Activated T-cell treated with anti-CD3 and anti-CD28 coated beads for 48 hours (primary cell): ENCODE measurements at regions not wholly inside any gene's neighbourhood (a gene's known extent, or its start where the extent isn't known, plus 50 kb on each side); places are given as distances from the start of the nearest gene placed in this dataset.

ENCODE experiments used
- DNase-seq: peaks from one replicate; pipeline ENCODE4 v3.0.0-alpha.2; 2020; ENCODE audit warnings: low read depth

GRCh38 chr4:128483816-128484215, 196.2 kb upstream of the PGRMC2 start:
- DNase-seq: no peak

- DNase-seq: no peak
Measured at GRCh38 chr4:128483041-128483440, 195.4 kb upstream of the PGRMC2 start.

DNA sequence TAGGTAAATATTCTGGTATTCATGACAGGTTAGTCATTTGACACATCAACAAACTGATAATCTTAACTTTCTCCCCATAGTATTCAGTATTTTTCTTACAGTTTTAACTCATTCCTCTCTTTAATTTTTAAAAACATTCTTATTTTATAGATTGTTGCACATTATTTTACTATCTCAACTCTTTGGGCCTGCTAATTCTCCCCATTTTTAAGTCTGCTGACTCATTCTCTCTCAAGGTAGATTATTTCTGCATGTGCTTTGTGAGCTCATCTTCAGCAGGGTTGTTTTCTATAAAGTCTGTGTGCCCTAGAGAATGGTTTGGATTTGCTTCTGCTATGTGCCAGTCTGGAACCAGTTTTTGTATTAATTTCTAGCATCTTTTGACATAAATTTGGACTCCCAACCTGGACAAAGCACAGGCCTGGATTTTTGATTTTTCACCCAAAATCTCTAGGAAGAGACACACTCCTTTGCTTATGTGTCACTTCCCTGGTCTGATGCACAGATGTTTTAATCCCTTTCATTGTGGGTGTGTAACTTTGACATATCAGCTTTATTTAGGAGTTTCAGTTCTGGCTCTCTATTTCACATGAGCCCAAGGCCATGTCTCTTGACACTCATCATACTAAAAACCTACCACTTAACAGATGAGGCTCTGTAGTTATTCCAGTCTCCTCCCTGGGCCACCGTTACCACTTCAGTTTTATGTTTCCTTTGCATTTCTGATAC, 194.3 kb upstream of the PGRMC2 start:
- no peak for DNase-seq

GRCh38 chr4:128480945-128481344, 193.3 kb upstream of the PGRMC2 start:
- no peak for DNase-seq

- DNase-seq: no peak
Measured at GRCh38 chr4:128477540-128477939, 189.9 kb upstream of the PGRMC2 start.

- DNase-seq: no peak
Measured at GRCh38 chr4:128475597-128475996, 188.0 kb upstream of the PGRMC2 start.

- no peak for DNase-seq
Measured at GRCh38 chr4:128471576-128471975, 184.0 kb upstream of the PGRMC2 start.

DNA sequence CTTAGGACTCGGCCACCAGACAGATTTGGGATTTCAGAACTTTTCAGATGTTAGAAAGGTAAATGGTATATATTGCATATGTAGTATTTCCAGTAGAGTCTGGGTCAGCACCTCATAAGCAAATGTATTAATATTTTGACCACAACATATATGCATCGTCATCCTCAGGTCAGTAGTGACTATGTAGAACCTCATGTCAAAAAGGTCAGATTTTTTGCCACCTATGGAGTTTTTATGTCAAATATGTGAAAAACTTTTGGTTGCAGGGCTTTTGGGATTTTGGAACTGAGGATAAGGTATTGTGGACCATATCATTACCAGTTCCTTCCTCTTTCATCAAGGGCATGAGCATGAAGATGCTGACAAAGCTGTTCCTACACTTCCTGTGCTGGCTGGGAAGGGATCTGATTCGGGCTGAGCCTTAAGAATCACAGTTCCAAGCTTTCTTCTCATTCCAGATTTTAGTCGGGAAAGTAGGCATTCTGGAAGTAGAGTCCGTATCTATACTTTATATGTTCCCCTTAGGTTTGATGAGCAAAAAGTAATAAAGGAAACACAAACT, 183.0 kb upstream of the PGRMC2 start:
- DNase-seq: no peak

DNA sequence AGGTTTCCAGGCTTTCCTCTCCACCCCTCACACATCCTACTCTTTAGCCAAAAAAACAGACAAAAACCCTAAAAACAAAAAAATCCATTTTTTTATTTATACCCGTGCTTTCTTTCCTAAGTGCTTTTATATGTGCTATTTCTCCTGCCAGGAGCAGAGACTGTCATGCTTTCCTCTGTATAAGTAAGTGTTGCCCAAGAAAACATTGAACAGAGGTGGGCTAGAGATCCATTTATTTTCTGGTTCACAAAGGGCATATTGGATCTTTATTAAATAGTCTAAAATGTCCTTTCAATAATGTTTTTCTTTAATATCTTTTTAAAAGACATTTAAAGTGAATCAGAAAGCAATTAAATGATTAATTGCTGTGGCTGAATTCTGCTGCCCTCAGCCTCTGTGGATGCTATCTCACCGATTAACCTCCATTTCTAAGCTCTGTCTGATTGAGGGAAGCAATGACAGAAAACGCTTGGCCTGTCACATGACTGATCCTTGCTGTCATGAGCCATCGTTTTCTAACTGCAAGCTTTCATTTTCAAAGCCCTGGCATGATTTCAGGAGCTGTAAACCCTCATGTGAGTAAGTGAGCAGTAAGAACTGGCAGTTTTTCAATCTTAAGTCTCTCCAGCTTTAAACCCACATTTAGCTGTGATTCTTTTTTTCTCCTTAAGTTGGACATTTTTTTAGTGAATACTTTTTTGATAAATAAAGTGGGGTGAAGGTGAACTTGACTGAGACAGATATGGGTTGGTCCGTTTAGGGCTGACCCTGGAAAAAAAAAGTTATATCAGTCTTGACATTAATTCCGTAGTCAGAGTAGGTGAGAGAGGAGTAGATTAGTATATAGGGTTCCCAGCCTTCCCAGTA, 180.7 kb upstream of the PGRMC2 start:
- no peak for DNase-seq

DNA sequence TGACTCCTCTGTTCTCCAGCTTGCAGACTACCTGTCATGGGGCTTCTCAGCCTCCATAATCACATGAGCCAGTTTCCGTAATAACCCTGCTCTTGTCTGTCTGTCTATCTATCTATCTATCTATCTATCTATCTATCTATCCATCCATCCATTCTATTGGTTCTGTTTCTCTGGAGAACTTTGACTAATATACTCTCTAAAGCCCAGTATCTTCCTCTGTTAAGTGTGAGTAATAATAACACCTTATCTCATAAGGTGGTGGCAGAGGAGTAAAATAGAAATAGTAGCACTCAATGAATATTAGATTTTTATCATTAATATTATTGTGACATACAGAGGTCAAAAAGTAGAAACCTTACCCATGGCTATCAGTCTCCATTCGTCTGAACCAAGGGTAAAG, 177.9 kb upstream of the PGRMC2 start:
- DNase-seq: no peak

DNA sequence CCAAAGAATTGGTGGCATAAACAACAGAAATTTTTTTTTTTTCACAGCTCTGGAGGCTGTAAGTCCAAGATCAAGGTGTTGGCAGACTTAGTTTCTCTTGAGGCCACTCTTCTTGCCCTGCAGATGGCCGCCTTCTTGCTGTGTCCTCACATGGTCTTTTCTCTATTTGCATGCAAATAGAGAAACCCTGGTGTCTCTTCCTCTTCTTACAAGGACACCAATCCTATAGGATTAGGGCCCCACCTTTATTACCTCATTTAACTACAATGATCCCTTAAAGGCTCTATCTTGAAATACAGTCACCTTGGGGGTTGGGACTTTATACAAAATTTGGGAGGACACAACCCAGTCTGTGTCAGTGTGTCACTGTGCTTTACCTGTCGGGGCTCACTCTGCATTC, 175.4 kb upstream of the PGRMC2 start:
- DNase-seq: no peak

- no peak for DNase-seq
Measured at GRCh38 chr4:128462103-128462783, 174.6 kb upstream of the PGRMC2 start.

DNA sequence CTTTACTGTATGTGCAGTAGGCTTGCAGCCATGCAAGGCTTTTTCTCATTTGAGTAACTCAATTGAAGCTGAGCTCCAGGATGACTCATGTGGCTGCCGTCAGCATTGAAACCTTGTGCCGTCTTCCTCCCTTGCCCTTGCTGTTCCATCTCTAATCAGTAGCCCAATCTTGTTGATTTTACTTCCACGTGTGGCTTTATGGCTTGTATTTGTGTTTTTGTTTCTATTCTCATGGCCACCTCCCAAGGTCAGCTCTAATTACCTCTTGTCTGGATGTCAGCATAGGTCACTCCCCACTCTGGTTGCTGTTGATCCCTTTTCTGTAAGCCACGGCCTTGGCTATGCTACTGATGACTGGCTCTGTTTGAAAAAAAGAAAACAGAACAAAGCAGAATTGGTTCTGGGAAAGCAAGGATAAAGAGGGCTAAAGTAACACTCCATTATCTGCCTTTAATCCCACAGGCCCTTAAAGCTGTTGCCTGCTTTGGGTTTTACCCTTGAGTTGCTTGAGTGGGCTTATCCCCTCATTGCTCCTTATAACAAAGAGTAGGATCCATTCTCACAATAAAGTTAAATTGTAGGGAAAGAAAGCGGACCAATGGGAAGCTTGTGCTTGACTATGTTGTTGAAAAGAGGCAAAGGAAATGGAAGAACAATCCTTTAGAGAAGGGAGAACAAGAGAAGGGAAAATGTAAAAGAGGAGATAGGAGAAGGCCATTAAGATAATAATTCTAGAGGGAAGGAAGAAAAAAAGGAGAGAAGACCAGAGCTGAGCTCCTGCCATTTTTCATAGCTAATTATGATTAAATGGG, 173.9 kb upstream of the PGRMC2 start:
- DNase-seq: no peak

GRCh38 chr4:128459547-128459946, 171.9 kb upstream of the PGRMC2 start:
- no peak for DNase-seq

- no peak for DNase-seq
Measured at GRCh38 chr4:128458816-128459215, 171.2 kb upstream of the PGRMC2 start.

- no peak for DNase-seq
Measured at GRCh38 chr4:128457726-128458125, 170.1 kb upstream of the PGRMC2 start.

DNA sequence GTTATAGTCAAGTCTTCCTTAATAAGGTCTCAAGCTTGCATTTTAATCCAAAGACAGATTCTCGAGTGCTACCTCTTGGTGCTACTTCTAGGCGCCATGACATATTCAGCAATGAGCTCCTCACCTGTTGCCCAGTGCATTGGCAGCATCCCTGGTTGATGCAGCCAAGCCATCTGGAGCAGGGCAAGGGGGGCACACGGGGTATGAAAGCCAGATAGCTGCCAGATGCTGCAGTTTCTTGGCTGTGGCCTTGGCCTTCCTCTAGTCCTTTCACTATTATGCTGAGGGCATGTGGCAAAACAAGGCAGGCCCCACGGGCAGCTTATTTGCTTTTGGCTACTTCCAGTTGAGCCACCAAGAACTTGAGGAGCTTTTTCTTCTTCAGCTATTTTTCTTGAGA, 168.6 kb upstream of the PGRMC2 start:
- no peak for DNase-seq

DNA sequence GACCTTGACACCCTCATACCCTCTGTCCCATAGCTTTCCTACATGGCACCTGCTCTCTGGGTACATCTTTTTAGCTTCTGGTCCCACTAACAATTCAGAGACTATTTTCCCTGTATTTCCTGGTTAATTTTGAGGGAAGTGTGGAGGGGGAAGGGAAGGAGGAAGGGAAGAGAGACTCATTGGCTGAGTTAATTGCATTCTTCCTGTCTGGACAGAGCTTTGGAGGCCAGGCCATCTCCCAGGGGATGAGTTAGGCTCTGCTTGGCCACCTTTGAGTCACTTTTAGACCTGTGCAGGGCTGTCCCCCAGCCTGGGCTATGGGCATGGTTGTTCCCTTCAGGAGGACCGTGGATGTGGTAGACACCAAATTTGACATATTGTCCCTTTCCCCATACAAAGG, 167.9 kb upstream of the PGRMC2 start:
- no peak for DNase-seq

DNA sequence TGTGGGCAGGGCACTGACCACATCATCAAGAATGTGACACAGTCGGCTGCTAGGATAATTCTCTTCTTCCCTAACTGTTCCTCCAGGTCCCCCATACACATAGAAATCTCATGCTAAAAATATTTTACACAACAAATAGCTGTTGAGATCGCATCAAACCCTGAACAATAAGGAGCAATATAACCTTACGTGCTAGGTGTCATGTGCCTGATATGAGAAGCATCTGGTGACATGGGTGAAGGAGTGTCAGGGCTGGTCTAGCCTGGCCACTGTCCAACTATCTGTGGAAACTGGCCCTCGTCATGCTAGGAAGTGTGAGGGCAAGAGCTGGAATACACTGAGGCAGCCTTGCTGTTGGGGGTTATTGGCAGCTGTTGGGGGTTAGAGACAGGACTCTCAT, 167.3 kb upstream of the PGRMC2 start:
- no peak for DNase-seq

DNA sequence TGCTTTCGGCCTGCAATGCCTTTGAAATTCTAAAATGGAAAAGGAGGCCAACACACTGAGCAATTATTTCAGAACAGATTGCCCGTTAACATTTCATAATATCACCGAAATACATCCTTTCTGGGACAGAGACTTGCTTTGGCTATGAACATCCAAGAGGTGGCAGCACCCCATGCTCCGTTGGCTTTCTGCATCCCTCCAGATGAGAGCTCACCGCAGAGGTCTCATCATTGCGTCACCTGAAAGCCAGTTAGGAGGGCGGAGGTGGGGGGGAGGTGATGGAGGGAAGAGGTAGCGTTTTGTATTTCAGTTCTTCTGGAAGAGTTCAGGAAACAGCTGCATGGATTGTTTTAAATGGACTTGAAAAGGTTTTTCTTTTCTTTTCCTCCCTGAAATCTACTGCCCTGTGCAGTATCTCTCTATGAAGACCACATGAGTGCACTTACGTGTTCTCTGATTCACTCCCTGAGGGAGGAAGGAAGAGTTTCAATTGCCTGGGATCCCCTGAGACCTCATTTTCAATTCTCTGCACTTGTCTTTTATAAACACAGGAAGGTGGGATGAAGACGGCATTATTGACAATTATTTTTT, 166.8 kb upstream of the PGRMC2 start:
- peak; percentile 58 for DNase-seq

DNA sequence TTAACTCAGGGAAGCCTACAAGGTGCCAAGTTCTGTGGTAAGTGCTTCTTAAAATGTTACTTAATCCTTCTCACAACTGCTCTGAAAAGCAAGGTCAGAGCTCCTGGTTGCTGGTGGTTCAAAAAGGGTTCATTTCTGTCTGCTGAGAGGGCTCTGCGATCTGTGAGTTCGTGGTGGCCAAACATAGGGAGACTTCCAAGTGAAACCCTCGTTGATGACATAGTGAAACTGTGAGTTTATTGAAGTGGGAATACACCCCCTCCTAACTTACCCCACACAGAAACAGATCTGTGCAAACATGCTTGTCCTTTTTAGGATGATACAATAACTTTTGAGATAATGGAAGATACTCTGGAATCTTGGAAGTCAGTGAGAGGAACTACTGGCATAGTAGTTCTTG, 164.8 kb upstream of the PGRMC2 start:
- no peak for DNase-seq
